GM12878 (cell line): ENCODE measurements at regions not wholly inside any gene's neighbourhood (a gene's known extent, or its start where the extent isn't known, plus 50 kb on each side); places are given as distances from the start of the nearest gene placed in this dataset.

Experiments
- ATAC-seq: fragments of 200-7000 bp; cut with Tn5 transposase; 3 replicates; pipeline ENCODE4 v1.9.1; 2020; ENCODE audit warnings: mild to moderate bottlenecking, moderate library complexity
- BruUV-seq: library from RNA; stranded (reverse); fragments of 400-500 nt; replicated peaks from 2 replicates; lab custom pipeline; 2021; lab: Mats Ljungman, UMichigan
- CTCF ChIA-PET: fragments of 300-600 bp; sonication (Branson Sonifier 250); formaldehyde crosslinking; extraction: SDS; loops from one replicate; lab custom pipeline; 2021; ENCODE audit warnings: inconsistent platforms; lab: Yijun Ruan, JAX
- POLR2A ChIA-PET: fragments of 350-600 bp; formaldehyde crosslinking; extraction: SDS; loops from one replicate; lab custom pipeline; 2021; ENCODE audit warnings: inconsistent platforms; lab: Charles Lee
- RAD21 ChIA-PET: fragments of 300-600 bp; sonication (Branson Sonifier 250); formaldehyde crosslinking; loops from one replicate; lab custom pipeline; 2023; ENCODE audit warnings: antibody characterized with exemption; ENCODE audit not compliant: unreplicated experiment; lab: Charles Lee
- SMC1A ChIA-PET: fragments of 300-600 bp; sonication (Branson Sonifier 250); formaldehyde crosslinking; loops from one replicate; lab custom pipeline; 2023; ENCODE audit not compliant: unreplicated experiment, uncharacterized antibody; lab: Charles Lee
- DNase-seq: peaks from one replicate; pipeline ENCODE4 v3.0.0-alpha.2; 2011; ENCODE audit warnings: low read depth, low spot score
- FAIRE-seq: peaks from 3 replicates; lab custom pipeline; 2011; peaks lifted over from hg19 to GRCh38; lab: Jason Lieb, UNC
- H2AFZ ChIP-seq: 2 replicates; pipeline ENCODE4 v1.6.0; 2011; ENCODE audit warnings: low read depth, low read length, control low read depth; ENCODE audit not compliant: control insufficient read depth
- H3K27ac ChIP-seq: 2 replicates; pipeline ENCODE4 v1.5.1; 2011; ENCODE audit warnings: control low read depth; ENCODE audit not compliant: control insufficient read depth, insufficient read depth
- H3K27me3 ChIP-seq, 2 experiments: replicated peaks in 1 of 2; 2 replicates each; pipeline versions ENCODE4 v1.6.0 to v1.6.1; 2011; ENCODE audit warnings: low read length in 1 of 2; ENCODE audit not compliant: control insufficient read depth in 2 of 2, insufficient read depth in 2 of 2
- H3K36me3 ChIP-seq, 2 experiments: 2 replicates each; pipeline ENCODE4 v1.5.1; 2011; ENCODE audit warnings: low read length in 1 of 2; ENCODE audit not compliant: control insufficient read depth in 2 of 2, insufficient read depth in 2 of 2
- H3K4me1 ChIP-seq: 2 replicates; pipeline ENCODE4 v1.6.1; 2011; ENCODE audit warnings: mild to moderate bottlenecking, low read length, moderate library complexity, mixed read lengths; ENCODE audit not compliant: control insufficient read depth, insufficient read depth
- H3K4me2 ChIP-seq: 2 replicates; pipeline ENCODE4 v1.6.0; 2011; ENCODE audit warnings: control low read depth; ENCODE audit not compliant: control insufficient read depth, insufficient read depth
- H3K4me3 ChIP-seq: fragments of 200-600 bp; sonication (generic); 2 replicates; pipeline ENCODE4 v1.5.1; 2016
- H3K79me2 ChIP-seq: 2 replicates; pipeline ENCODE4 v1.6.0; 2011; ENCODE audit warnings: low read length; ENCODE audit not compliant: control insufficient read depth, insufficient read depth
- H3K9ac ChIP-seq: 2 replicates; pipeline ENCODE4 v1.8.0; 2011; ENCODE audit warnings: low read length, control low read depth, mixed read lengths; ENCODE audit not compliant: control insufficient read depth, insufficient read depth
- H3K9me3 ChIP-seq: replicated peaks from 3 replicates; pipeline ENCODE4 v1.5.1; 2011; ENCODE audit warnings: mild to moderate bottlenecking, low read length; ENCODE audit not compliant: control insufficient read depth, insufficient read depth
- H4K20me1 ChIP-seq: 2 replicates; pipeline ENCODE4 v1.6.0; 2011; ENCODE audit not compliant: control insufficient read depth, insufficient read depth
- CEBPB ChIP-seq, 2 experiments: fragments of 150-350 bp in 1 of 2; IDR thresholded peaks; 2 replicates each; pipeline ENCODE4 v1.6.1; 2012 to 2014; ENCODE audit warnings: low read depth in 2 of 2, low read length in 2 of 2, borderline replicate concordance in 1 of 2, inconsistent platforms in 1 of 2
- CHD4 ChIP-seq: fragments of 200-600 bp; sonication (generic); IDR thresholded peaks from 2 replicates; pipeline ENCODE4 v1.6.1; 2016; ENCODE audit warnings: mild to moderate bottlenecking
- IRF3 ChIP-seq: fragments of 450-650 bp; IDR thresholded peaks from 2 replicates; pipeline ENCODE4 v1.6.1; 2014; ENCODE audit warnings: mild to moderate bottlenecking
- IRF4 ChIP-seq: IDR thresholded peaks from 2 replicates; pipeline ENCODE4 v1.6.1; 2011; ENCODE audit warnings: low read depth, low read length
- MTA2 ChIP-seq: fragments of 450-650 bp; IDR thresholded peaks from 2 replicates; pipeline ENCODE4 v1.6.1; 2016; ENCODE audit warnings: low read depth, mild to moderate bottlenecking, moderate library complexity
- PKNOX1 ChIP-seq: fragments of 450-650 bp; IDR thresholded peaks from 2 replicates; pipeline ENCODE4 v1.6.1; 2016; ENCODE audit warnings: mild to moderate bottlenecking
- RB1 ChIP-seq: fragments of 450-650 bp; formaldehyde crosslinking; IDR thresholded peaks from 2 replicates; pipeline ENCODE4 v1.6.1; 2017; ENCODE audit warnings: mild to moderate bottlenecking, borderline replicate concordance
- SREBF1 ChIP-seq: IDR thresholded peaks from 2 replicates; pipeline ENCODE4 v1.6.1; 2012; ENCODE audit warnings: mild to moderate bottlenecking, low read length
- USF2 ChIP-seq: IDR thresholded peaks from 2 replicates; pipeline ENCODE4 v1.6.1; 2011; ENCODE audit warnings: low read depth, low read length, improper control_type of control experiment, borderline replicate concordance
- YY1 ChIP-seq: IDR thresholded peaks from 2 replicates; pipeline ENCODE4 v1.6.1; 2011; ENCODE audit warnings: low read depth, mild to moderate bottlenecking, low read length
- ZBTB33 ChIP-seq: fragments of 450-650 bp; IDR thresholded peaks from 2 replicates; pipeline ENCODE4 v1.6.1; 2017; ENCODE audit warnings: mild to moderate bottlenecking
- ZNF207 ChIP-seq: fragments of 450-650 bp; IDR thresholded peaks from 2 replicates; pipeline ENCODE4 v1.6.1; 2014; ENCODE audit warnings: antibody characterized with exemption, mild to moderate bottlenecking, borderline replicate concordance
- ZNF274 ChIP-seq: IDR thresholded peaks from one replicate; pipeline ENCODE4 v1.8.0; 2011; ENCODE audit not compliant: insufficient read length, insufficient read depth
- WGBS: methylation state at CpG from one replicate; pipeline ENCODE4 v1.1.6; 2016; ENCODE audit warnings: low lambda C conversion rate; ENCODE audit not compliant: insufficient replicate concordance, insufficient coverage; ENCODE audit errors: missing lambda C conversion rate; 5-methylcytosine and 5-hydroxymethylcytosine counted together
- in situ Hi-C: fragments of 300-500 bp; cut with MboI; formaldehyde crosslinking; loops from 9 replicates; pipeline ENCODE4 v1.14.3; 2018; ENCODE audit warnings: mixed read lengths
- intact Hi-C: fragments of 100-400 bp; cut with micrococcal nuclease; formaldehyde crosslinking; loops from one replicate; pipeline ENCODE4 v1.14.2; 2022; ENCODE audit not compliant: unreplicated experiment

GRCh38 chr3:167929968-167930367, 165.8 kb downstream of the GOLIM4 start:
- FAIRE-seq (no peak), DNase-seq (no peak), ATAC-seq (0 out of 3 replicates have a peak, but pooled peaks have one; percentile 29)
- H3K4me1 ChIP-seq, result no peaks in the 10 kb centered on the region
- RAD21 ChIA-PET, result no interaction called here
- WGBS, result 20% methylated on average over 3 of the region's 3 CpGs
- H3K4me2 ChIP-seq, result no peak overlapping the region
- in situ Hi-C loops, result no loop called here
- intact Hi-C loops, result loop anchor here (10.0 kb wide), 1 partner anchor 235 kb away; no protein-coding TSS in a partner anchor
- CTCF ChIA-PET, result interaction anchor here (1.5 kb wide), 1 partner anchor 236 kb away, joined by 7 read pairs; no protein-coding TSS in a partner anchor
- BruUV-seq, result no TSS peak
- no peaks in the 10 kb centered on the region for H4K20me1 ChIP-seq
- H3K27ac ChIP-seq, result no peak overlapping the region
- no peak for TF ChIP-seq CHD4
- no peak for TF ChIP-seq CEBPB (IDR thresholded peaks at IDR 0.05; ENCODE audit: borderline replicate concordance in 1 of 2, low read depth in 2 of 2, low read length in 2 of 2)
- no peak for TF ChIP-seq IRF4
- TF ChIP-seq USF2, result no peak
- no peak for TF ChIP-seq ZBTB33
- no peak for TF ChIP-seq PKNOX1
- no peak for TF ChIP-seq ZNF274
- no peak for TF ChIP-seq SREBF1
- TF ChIP-seq MTA2, result no peak
- no peak for TF ChIP-seq YY1
- TF ChIP-seq IRF3, result no peak
- no peak for TF ChIP-seq ZNF207
- TF ChIP-seq RB1, result no peak
- TF ChIP-seq, all 136 proteins: peak for 0
- no peak overlapping the region for H3K9ac ChIP-seq
- no peak overlapping the region for H2AFZ ChIP-seq
- ChIA-PET SMC1A (no interaction called here), POLR2A (no interaction called here)
- H3K79me2 ChIP-seq, result no peaks in the 10 kb centered on the region
- H3K27me3 ChIP-seq, result no peaks in the 10 kb centered on the region; a peak in 1 of 4 replicates
- no peak overlapping the region for H3K4me3 ChIP-seq
- no peaks in the 10 kb centered on the region for H3K36me3 ChIP-seq
- H3K9me3 ChIP-seq, result no peaks in the 10 kb centered on the region
